ENCODE measurements at regions not wholly inside any gene's neighbourhood (a gene's known extent, or its start where the extent isn't known, plus 50 kb on each side); places are given as distances from the start of the nearest gene placed in this dataset.

DNA sequence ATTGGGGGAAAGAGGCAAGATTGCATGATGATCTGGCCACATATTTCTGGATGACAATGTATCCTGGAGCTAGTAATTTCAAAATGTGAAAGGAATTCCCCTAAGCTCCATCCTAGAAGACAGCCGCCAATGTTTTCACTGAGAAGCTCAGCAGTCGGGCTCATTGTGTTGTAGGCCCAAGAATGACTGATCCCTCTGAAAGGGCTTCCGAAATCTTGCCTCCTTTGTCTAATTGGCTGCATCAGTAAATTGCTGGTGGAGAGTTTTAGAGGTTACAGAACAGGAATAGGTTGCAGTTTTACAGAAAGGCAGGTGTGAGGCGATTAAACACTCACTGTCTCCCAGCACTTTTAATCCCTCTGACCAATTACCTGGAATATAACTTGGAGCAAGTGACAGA lies 464.1 kb upstream of the SALL1 start:
- intact Hi-C loops (cut with micrococcal nuclease), result no loop called here
- Histone ChIP-seq H3K4me1 (no peaks in the 10 kb centered on the region), H3K4me3 (no peak overlapping the region), H3K27me3 (ENCODE audit: low read depth) (no peaks in the 10 kb centered on the region), H3K27ac (replicated peaks) (no peak overlapping the region), H3K9me3 (replicated peaks) (no peaks in the 10 kb centered on the region), H3K36me3 (no peaks in the 10 kb centered on the region)
- DNase-seq, result no peak
- no peak for TF ChIP-seq CTCF (IDR thresholded peaks at IDR 0.05; ENCODE audit: borderline replicate concordance)

- intact Hi-C loops (cut with micrococcal nuclease), result no loop called here
Measured at GRCh38 chr16:51607201-51607651, 456.2 kb upstream of the SALL1 start.

DNA sequence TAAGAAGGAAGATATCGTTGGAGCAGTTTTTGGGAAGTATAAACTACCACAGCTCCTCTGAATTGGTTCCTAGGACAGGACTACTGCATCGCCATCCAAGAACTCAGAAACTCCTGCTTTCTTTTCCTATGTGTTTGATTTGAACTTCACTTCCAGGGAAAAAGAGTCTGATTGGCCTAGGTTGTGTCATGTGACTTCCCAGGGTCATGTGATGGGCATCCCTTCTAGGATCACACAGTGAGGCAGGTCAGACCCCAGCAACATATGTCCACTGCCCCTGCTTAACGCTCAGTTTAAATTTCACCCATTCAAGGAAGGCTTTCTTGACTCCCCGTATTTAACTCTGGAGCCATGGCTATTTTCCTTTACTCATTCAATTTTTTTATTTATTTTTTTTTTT lies 445.2 kb upstream of the SALL1 start:
- peaks cover 8% of the 10 kb centered on the region for H3K27me3 ChIP-seq (ENCODE audit: low read depth)
- TF ChIP-seq CTCF (IDR thresholded peaks at IDR 0.05; ENCODE audit: borderline replicate concordance), result no peak
- no peaks in the 10 kb centered on the region for H3K36me3 ChIP-seq
- H3K9me3 ChIP-seq (replicated peaks), result peaks cover 5% of the 10 kb centered on the region
- H3K4me3 ChIP-seq, result no peak overlapping the region
- intact Hi-C loops (cut with micrococcal nuclease), result no loop called here
- H3K4me1 ChIP-seq, result no peaks in the 10 kb centered on the region
- no peak for DNase-seq
- H3K27ac ChIP-seq (replicated peaks), result no peak overlapping the region

More at GRCh38 chr16:51607201-51607651, 456.2 kb upstream of the SALL1 start:
- Histone ChIP-seq H3K27me3 (ENCODE audit: low read depth) (no peaks in the 10 kb centered on the region), H3K27ac (replicated peaks) (no peak overlapping the region), H3K4me3 (no peak overlapping the region), H3K36me3 (no peaks in the 10 kb centered on the region), H3K9me3 (replicated peaks) (peaks cover 9% of the 10 kb centered on the region), H3K4me1 (no peaks in the 10 kb centered on the region)
- no peak for TF ChIP-seq CTCF (IDR thresholded peaks at IDR 0.05; ENCODE audit: borderline replicate concordance)
- DNase-seq, result no peak

DNA sequence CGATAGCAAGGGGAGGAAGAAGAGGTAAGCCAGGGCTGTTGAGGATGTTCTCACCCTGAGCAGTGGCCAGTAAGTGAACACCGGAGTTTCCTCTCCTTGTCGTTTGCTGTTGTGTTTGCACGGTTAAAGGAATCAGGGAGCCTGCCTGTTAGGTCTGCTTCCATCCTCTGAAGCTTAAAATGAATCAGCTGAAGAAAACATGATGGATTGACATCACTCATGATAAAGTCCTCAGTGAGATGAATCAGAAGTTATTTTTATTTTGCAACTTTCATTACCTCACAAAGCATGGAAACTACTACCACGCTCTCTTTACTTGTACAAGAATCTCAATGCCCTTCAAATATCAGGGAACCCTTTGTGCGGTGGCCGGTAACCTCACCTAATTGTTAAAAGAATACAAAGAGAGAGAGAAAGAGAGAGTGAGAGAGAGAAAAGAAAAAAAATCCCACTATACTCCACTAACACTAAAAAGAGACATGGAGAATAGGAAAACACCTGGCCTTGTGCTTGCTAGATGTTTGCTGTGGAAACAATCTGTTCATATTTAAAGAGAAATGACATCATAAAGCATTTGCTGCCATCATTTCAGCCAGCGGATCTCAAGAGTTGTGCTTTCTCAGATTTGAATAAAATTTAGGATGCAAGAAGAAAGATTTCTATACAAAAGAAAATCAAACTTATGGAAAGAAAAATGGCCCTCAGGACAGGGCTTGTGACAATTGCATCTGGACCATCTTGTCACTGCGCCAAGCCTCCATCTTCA lies 441.6 kb upstream of the SALL1 start:
- Histone ChIP-seq H3K4me1 (no peaks in the 10 kb centered on the region), H3K27me3 (ENCODE audit: low read depth) (peaks cover 13% of the 10 kb centered on the region), H3K4me3 (no peak overlapping the region), H3K27ac (replicated peaks) (no peak overlapping the region), H3K9me3 (replicated peaks) (peaks cover 5% of the 10 kb centered on the region), H3K36me3 (no peaks in the 10 kb centered on the region)
- TF ChIP-seq CTCF (IDR thresholded peaks at IDR 0.05; ENCODE audit: borderline replicate concordance), result no peak
- DNase-seq, result no peak
- intact Hi-C loops (cut with micrococcal nuclease), result no loop called here

DNA sequence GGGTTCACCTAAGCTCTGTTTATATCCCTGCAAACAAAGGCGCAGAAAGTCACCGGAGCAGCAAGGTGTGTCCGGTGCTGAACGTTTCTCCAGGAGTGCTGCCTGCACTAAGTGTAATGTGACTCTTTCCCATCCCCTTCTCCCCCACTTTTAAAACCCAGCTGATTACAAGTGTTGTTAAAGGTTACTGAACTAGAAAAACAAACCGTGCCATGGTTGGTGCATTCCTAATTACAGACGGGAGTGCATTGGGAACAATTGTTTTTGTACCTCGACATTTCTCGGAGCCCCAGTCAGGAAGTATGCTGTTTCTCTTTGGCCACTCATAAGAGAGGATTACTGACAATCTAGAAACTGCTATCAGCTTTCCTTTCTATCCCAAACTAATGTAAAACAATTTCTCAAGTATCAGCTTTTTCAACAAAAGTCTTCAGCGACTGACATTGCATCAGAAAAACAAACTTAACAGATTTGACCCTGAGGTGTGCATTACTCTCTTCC lies 441.0 kb upstream of the SALL1 start:
- no peak for TF ChIP-seq CTCF (IDR thresholded peaks at IDR 0.05; ENCODE audit: borderline replicate concordance)
- H3K27ac ChIP-seq (replicated peaks), result no peak overlapping the region
- H3K36me3 ChIP-seq, result no peaks in the 10 kb centered on the region
- no peaks in the 10 kb centered on the region for H3K4me1 ChIP-seq
- DNase-seq, result no peak
- H3K9me3 ChIP-seq (replicated peaks), result peaks cover 5% of the 10 kb centered on the region
- no peak overlapping the region for H3K4me3 ChIP-seq
- H3K27me3 ChIP-seq (ENCODE audit: low read depth), result peaks cover 13% of the 10 kb centered on the region
- intact Hi-C loops (cut with micrococcal nuclease), result no loop called here

Measured in left ventricle myocardium inferior (tissue), 1 donor.